MM.1S (cell line): ENCODE measurements at regions not wholly inside any gene's neighbourhood (a gene's known extent, or its start where the extent isn't known, plus 50 kb on each side); places are given as distances from the start of the nearest gene placed in this dataset.

ENCODE experiments used
- CTCF ChIP-seq: fragments of 300-600 bp; sonication (generic); IDR thresholded peaks from 2 replicates; pipeline ENCODE4 v1.5.1; 2016; ENCODE audit warnings: antibody characterized with exemption, low read length, mixed read lengths
- EZH2 ChIP-seq: fragments of 300-600 bp; sonication (generic); optimal IDR thresholded peaks from 2 replicates; pipeline ENCODE3; 2017; ENCODE audit warnings: low read depth, mild to moderate bottlenecking, antibody characterized with exemption, low read length, mixed read lengths

DNA sequence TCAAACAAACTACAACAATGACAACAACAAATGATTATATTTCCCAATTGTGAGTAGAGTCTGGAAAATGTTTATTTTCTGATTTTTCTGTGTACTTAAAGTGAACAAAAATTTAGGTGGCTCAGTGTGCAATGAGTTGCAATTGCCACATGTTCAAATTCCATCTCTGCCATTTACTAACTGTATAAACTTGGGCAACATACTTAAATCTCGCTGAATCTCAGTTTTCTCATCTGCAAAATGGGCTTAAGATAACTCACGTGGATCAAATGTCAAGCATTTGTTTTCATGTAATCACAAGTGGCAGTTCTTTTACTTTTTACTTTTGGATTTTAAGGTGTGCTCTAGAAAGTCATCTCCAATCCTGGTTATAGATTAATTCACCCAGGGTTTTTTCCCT, 416.8 kb upstream of the HNRNPA3 start:
- TF ChIP-seq CTCF = no peak
- TF ChIP-seq EZH2 = no peak
